ENCODE measurements at regions not wholly inside any gene's neighbourhood (a gene's known extent, or its start where the extent isn't known, plus 50 kb on each side); places are given as distances from the start of the nearest gene placed in this dataset.

GRCh38 chr13:58949646-58950045 is 1214.1 kb downstream of the DIAPH3 start:
- no peak for TF ChIP-seq CTCF (IDR thresholded peaks at IDR 0.05)
- TF ChIP-seq POLR2AphosphoS5 (IDR thresholded peaks at IDR 0.05): no peak
- no peak for TF ChIP-seq POLR2A (IDR thresholded peaks at IDR 0.05)

Measured in prostate gland (tissue), 2 donors.